K562 (cell line): ENCODE measurements at regions not wholly inside any gene's neighbourhood (a gene's known extent, or its start where the extent isn't known, plus 50 kb on each side); places are given as distances from the start of the nearest gene placed in this dataset.

Experiments
- GABPA ChIP-seq: fragments of 200-800 bp; sonication (Bioruptor generic); conservative IDR thresholded peaks from 2 replicates; pipeline ENCODE4 v1.6.1; 2016; ENCODE audit warnings: low read depth, missing genetic modification characterization, missing compliant biosample characterization
- PATZ1 ChIP-seq: fragments of 250-450 bp; sonication (Bioruptor Pico); IDR thresholded peaks from 2 replicates; pipeline ENCODE4 v1.5.0; 2020; ENCODE audit warnings: mild to moderate bottlenecking, borderline replicate concordance
- RAD21 ChIP-seq, 2 experiments: fragments of 250-450 bp in 1 of 2; fragments of 450-650 bp in 1 of 2; sonication (Bioruptor Pico) in 1 of 2; formaldehyde crosslinking in 1 of 2; IDR thresholded peaks in 1 of 2; conservative IDR thresholded peaks in 1 of 2; 2 replicates each; pipeline versions ENCODE4 v1.4.0 to v1.8.0; 2020 to 2022; ENCODE audit warnings: mild to moderate bottlenecking in 2 of 2, moderate library complexity in 1 of 2
- ZNF354B ChIP-seq: fragments of 250-450 bp; sonication (Bioruptor Pico); IDR thresholded peaks from 2 replicates; pipeline ENCODE4 v1.4.0; 2020
- TF ChIP-seq, protein P1 (sequence below): sonication (generic); formaldehyde crosslinking; IDR thresholded peaks from 2 replicates; pipeline ENCODE4 v1.8.0; 2022; ENCODE audit warnings: mild to moderate bottlenecking, missing genetic modification reagents

DNA sequence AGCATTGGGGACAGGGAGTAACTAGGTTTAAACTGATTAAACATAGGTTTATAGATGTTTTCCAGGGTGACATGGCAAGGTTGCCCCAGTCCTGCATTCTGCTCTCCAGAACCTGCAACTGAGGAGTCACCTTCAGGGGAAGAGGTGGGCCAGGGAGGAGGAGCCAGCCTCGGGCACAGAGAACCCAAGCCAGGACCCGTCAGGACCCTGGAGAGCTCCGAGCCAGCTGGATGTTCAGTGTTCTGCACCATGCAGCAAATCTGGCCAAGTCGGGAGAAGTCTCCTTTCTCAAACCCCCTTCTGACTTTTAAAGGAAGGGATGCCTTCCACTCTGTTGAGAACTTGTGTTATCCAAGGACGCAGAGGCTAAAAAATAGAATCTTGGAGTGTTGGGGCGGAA, 62.1 kb upstream of the SLC6A11 start:
- no peak for TF ChIP-seq GABPA (tag)
- no peak for TF ChIP-seq ZNF354B
- TF ChIP-seq RAD21 (CRISPR knock-in tag; conservative IDR thresholded peaks at IDR 0.05 in 1 of 2, IDR thresholded peaks at IDR 0.05 in 1 of 2), result no peak
- TF ChIP-seq PATZ1 (CRISPR knock-in tag), result no peak
- TF ChIP-seq, protein P1, sequence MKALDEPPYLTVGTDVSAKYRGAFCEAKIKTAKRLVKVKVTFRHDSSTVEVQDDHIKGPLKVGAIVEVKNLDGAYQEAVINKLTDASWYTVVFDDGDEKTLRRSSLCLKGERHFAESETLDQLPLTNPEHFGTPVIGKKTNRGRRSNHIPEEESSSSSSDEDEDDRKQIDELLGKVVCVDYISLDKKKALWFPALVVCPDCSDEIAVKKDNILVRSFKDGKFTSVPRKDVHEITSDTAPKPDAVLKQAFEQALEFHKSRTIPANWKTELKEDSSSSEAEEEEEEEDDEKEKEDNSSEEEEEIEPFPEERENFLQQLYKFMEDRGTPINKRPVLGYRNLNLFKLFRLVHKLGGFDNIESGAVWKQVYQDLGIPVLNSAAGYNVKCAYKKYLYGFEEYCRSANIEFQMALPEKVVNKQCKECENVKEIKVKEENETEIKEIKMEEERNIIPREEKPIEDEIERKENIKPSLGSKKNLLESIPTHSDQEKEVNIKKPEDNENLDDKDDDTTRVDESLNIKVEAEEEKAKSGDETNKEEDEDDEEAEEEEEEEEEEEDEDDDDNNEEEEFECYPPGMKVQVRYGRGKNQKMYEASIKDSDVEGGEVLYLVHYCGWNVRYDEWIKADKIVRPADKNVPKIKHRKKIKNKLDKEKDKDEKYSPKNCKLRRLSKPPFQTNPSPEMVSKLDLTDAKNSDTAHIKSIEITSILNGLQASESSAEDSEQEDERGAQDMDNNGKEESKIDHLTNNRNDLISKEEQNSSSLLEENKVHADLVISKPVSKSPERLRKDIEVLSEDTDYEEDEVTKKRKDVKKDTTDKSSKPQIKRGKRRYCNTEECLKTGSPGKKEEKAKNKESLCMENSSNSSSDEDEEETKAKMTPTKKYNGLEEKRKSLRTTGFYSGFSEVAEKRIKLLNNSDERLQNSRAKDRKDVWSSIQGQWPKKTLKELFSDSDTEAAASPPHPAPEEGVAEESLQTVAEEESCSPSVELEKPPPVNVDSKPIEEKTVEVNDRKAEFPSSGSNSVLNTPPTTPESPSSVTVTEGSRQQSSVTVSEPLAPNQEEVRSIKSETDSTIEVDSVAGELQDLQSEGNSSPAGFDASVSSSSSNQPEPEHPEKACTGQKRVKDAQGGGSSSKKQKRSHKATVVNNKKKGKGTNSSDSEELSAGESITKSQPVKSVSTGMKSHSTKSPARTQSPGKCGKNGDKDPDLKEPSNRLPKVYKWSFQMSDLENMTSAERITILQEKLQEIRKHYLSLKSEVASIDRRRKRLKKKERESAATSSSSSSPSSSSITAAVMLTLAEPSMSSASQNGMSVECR, result 0 out of 2 replicates have a peak, but pooled peaks have one; percentile 46
